GM23338 (cell line): ENCODE measurements at regions not wholly inside any gene's neighbourhood (a gene's known extent, or its start where the extent isn't known, plus 50 kb on each side); places are given as distances from the start of the nearest gene placed in this dataset.

Experiments used
- ATAC-seq: fragments of 200-7000 bp; cut with Tn5 transposase; 3 replicates; pipeline ENCODE4 v1.9.1; 2020
- DNase-seq: peaks from one replicate; pipeline ENCODE4 v3.0.0-alpha.2; 2015; ENCODE audit warnings: low spot score
- H2AFZ ChIP-seq: fragments of 200-600 bp; sonication (generic); 2 replicates; pipeline ENCODE4 v1.8.0; 2016; ENCODE audit warnings: antibody characterized with exemption, mild to moderate bottlenecking, moderate library complexity
- H3F3A ChIP-seq: fragments of 200-600 bp; sonication (generic); replicated peaks from 2 replicates; pipeline ENCODE4 v1.8.0; 2017; ENCODE audit warnings: antibody characterized with exemption, mixed run types, low read depth
- H3K27ac ChIP-seq: fragments of 200-600 bp; sonication (generic); 2 replicates; pipeline ENCODE4 v1.6.1; 2016; ENCODE audit warnings: low read depth
- H3K27me3 ChIP-seq: fragments of 200-600 bp; sonication (generic); 2 replicates; pipeline ENCODE4 v1.8.0; 2016; ENCODE audit warnings: mild to moderate bottlenecking, mixed run types, moderate library complexity; ENCODE audit not compliant: insufficient read depth
- H3K36me3 ChIP-seq: fragments of 200-600 bp; sonication (generic); 2 replicates; pipeline ENCODE4 v1.8.0; 2016; ENCODE audit warnings: mild to moderate bottlenecking; ENCODE audit not compliant: insufficient read depth
- H3K4me1 ChIP-seq: fragments of 200-600 bp; sonication (generic); 2 replicates; pipeline ENCODE4 v1.8.0; 2016; ENCODE audit warnings: mild to moderate bottlenecking, moderate library complexity; ENCODE audit not compliant: insufficient read depth
- H3K4me2 ChIP-seq: fragments of 200-600 bp; sonication (generic); 2 replicates; pipeline ENCODE4 v1.7.1; 2017; ENCODE audit warnings: mixed run types
- H3K4me3 ChIP-seq: fragments of 200-600 bp; sonication (generic); 2 replicates; pipeline ENCODE4 v1.6.1; 2016; ENCODE audit warnings: mixed run types
- H3K79me2 ChIP-seq: fragments of 200-600 bp; sonication (generic); replicated peaks from 2 replicates; pipeline ENCODE4 v1.8.0; 2017; ENCODE audit warnings: mild to moderate bottlenecking; ENCODE audit not compliant: insufficient read depth
- H3K9me2 ChIP-seq: fragments of 200-600 bp; sonication (generic); 2 replicates; pipeline ENCODE4 v1.8.0; 2017; ENCODE audit not compliant: insufficient read depth
- H4K20me1 ChIP-seq: fragments of 200-600 bp; sonication (generic); replicated peaks from 2 replicates; pipeline ENCODE4 v1.8.0; 2017; ENCODE audit warnings: mild to moderate bottlenecking; ENCODE audit not compliant: insufficient read depth
- H3K27ac Mint-ChIP-seq: 2 replicates; pipeline ENCODE4 v1.8.0; 2020; ENCODE audit warnings: inconsistent platforms, mild to moderate bottlenecking, moderate library complexity, mixed read lengths
- H3K27me3 Mint-ChIP-seq: 3 replicates; pipeline ENCODE4 v1.8.0; 2022; ENCODE audit warnings: low read depth, mild to moderate bottlenecking, moderate library complexity, mixed read lengths, inconsistent platforms; ENCODE audit not compliant: insufficient read depth, poor library complexity
- H3K36me3 Mint-ChIP-seq: 3 replicates; pipeline ENCODE4 v1.8.0; 2021; ENCODE audit warnings: low read depth, mild to moderate bottlenecking, inconsistent platforms, moderate library complexity, mixed read lengths
- H3K4me1 Mint-ChIP-seq: 3 replicates; pipeline ENCODE4 v1.8.0; 2020; ENCODE audit warnings: mild to moderate bottlenecking, inconsistent platforms, mixed read lengths
- H3K4me3 Mint-ChIP-seq: 3 replicates; pipeline ENCODE4 v1.8.0; 2021; ENCODE audit warnings: moderate library complexity, mild to moderate bottlenecking, inconsistent platforms, mixed read lengths
- H3K9me3 Mint-ChIP-seq: 3 replicates; pipeline ENCODE4 v1.8.0; 2020; ENCODE audit warnings: moderate library complexity, mild to moderate bottlenecking, inconsistent platforms, mixed read lengths
- JUNB ChIP-seq: IDR thresholded peaks from one replicate; pipeline ENCODE4 v1.6.1; 2016; ENCODE audit warnings: antibody characterized with exemption; ENCODE audit not compliant: unreplicated experiment
- NANOG ChIP-seq: IDR thresholded peaks from 2 replicates; pipeline ENCODE4 v1.6.1; 2016; ENCODE audit warnings: antibody characterized with exemption, borderline replicate concordance
- STAT1 ChIP-seq: IDR thresholded peaks from one replicate; pipeline ENCODE4 v1.6.1; 2016; ENCODE audit warnings: antibody characterized with exemption; ENCODE audit not compliant: unreplicated experiment
- TF ChIP-seq, protein P1 (sequence below): fragments of 250-450 bp; sonication (Bioruptor Pico); IDR thresholded peaks from 2 replicates; pipeline ENCODE4 v1.5.0; 2020; ENCODE audit warnings: mild to moderate bottlenecking, moderate library complexity
- TF ChIP-seq, protein P2 (sequence below): IDR thresholded peaks from one replicate; pipeline ENCODE4 v1.6.1; 2018; ENCODE audit warnings: antibody characterized with exemption; ENCODE audit not compliant: unreplicated experiment

DNA sequence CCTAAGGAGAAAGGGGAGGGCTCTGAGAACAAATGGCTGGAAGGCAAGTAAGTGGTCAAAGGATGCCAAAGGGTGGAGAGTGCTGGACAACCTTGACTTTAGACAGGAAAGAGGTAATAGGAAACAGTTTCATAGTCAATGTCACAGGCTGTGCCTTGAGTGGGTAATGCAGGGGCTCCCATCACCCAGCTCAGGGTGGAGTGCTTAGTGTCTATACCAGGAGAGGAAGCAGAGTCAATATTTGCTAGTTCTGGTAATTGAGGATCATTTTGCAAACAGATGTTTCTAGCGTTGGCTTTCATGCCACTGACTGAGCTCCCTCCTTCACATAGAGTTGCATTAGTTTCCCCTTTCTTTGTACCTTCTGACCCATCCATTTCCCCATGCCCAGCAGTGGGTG is 64.6 kb upstream of the KL start (continued):
- TF ChIP-seq, protein P1, sequence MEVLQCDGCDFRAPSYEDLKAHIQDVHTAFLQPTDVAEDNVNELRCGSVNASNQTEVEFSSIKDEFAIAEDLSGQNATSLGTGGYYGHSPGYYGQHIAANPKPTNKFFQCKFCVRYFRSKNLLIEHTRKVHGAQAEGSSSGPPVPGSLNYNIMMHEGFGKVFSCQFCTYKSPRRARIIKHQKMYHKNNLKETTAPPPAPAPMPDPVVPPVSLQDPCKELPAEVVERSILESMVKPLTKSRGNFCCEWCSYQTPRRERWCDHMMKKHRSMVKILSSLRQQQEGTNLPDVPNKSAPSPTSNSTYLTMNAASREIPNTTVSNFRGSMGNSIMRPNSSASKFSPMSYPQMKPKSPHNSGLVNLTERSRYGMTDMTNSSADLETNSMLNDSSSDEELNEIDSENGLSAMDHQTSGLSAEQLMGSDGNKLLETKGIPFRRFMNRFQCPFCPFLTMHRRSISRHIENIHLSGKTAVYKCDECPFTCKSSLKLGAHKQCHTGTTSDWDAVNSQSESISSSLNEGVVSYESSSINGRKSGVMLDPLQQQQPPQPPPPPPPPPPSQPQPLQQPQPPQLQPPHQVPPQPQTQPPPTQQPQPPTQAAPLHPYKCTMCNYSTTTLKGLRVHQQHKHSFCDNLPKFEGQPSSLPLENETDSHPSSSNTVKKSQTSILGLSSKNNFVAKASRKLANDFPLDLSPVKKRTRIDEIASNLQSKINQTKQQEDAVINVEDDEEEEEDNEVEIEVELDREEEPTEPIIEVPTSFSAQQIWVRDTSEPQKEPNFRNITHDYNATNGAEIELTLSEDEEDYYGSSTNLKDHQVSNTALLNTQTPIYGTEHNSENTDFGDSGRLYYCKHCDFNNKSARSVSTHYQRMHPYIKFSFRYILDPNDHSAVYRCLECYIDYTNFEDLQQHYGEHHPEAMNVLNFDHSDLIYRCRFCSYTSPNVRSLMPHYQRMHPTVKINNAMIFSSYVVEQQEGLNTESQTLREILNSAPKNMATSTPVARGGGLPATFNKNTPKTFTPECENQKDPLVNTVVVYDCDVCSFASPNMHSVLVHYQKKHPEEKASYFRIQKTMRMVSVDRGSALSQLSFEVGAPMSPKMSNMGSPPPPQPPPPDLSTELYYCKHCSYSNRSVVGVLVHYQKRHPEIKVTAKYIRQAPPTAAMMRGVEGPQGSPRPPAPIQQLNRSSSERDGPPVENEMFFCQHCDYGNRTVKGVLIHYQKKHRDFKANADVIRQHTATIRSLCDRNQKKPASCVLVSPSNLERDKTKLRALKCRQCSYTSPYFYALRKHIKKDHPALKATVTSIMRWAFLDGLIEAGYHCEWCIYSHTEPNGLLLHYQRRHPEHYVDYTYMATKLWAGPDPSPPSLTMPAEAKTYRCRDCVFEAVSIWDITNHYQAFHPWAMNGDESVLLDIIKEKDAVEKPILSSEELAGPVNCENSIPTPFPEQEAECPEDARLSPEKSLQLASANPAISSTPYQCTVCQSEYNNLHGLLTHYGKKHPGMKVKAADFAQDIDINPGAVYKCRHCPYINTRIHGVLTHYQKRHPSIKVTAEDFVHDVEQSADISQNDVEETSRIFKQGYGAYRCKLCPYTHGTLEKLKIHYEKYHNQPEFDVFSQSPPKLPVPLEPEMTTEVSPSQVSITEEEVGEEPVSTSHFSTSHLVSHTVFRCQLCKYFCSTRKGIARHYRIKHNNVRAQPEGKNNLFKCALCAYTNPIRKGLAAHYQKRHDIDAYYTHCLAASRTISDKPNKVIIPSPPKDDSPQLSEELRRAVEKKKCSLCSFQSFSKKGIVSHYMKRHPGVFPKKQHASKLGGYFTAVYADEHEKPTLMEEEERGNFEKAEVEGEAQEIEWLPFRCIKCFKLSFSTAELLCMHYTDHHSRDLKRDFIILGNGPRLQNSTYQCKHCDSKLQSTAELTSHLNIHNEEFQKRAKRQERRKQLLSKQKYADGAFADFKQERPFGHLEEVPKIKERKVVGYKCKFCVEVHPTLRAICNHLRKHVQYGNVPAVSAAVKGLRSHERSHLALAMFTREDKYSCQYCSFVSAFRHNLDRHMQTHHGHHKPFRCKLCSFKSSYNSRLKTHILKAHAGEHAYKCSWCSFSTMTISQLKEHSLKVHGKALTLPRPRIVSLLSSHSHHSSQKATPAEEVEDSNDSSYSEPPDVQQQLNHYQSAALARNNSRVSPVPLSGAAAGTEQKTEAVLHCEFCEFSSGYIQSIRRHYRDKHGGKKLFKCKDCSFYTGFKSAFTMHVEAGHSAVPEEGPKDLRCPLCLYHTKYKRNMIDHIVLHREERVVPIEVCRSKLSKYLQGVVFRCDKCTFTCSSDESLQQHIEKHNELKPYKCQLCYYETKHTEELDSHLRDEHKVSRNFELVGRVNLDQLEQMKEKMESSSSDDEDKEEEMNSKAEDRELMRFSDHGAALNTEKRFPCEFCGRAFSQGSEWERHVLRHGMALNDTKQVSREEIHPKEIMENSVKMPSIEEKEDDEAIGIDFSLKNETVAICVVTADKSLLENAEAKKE, result no peak
- TF ChIP-seq STAT1 (no peak), NANOG (no peak), JUNB (no peak)
- TF ChIP-seq, protein P2, sequence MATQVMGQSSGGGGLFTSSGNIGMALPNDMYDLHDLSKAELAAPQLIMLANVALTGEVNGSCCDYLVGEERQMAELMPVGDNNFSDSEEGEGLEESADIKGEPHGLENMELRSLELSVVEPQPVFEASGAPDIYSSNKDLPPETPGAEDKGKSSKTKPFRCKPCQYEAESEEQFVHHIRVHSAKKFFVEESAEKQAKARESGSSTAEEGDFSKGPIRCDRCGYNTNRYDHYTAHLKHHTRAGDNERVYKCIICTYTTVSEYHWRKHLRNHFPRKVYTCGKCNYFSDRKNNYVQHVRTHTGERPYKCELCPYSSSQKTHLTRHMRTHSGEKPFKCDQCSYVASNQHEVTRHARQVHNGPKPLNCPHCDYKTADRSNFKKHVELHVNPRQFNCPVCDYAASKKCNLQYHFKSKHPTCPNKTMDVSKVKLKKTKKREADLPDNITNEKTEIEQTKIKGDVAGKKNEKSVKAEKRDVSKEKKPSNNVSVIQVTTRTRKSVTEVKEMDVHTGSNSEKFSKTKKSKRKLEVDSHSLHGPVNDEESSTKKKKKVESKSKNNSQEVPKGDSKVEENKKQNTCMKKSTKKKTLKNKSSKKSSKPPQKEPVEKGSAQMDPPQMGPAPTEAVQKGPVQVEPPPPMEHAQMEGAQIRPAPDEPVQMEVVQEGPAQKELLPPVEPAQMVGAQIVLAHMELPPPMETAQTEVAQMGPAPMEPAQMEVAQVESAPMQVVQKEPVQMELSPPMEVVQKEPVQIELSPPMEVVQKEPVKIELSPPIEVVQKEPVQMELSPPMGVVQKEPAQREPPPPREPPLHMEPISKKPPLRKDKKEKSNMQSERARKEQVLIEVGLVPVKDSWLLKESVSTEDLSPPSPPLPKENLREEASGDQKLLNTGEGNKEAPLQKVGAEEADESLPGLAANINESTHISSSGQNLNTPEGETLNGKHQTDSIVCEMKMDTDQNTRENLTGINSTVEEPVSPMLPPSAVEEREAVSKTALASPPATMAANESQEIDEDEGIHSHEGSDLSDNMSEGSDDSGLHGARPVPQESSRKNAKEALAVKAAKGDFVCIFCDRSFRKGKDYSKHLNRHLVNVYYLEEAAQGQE, result no peak

DNA sequence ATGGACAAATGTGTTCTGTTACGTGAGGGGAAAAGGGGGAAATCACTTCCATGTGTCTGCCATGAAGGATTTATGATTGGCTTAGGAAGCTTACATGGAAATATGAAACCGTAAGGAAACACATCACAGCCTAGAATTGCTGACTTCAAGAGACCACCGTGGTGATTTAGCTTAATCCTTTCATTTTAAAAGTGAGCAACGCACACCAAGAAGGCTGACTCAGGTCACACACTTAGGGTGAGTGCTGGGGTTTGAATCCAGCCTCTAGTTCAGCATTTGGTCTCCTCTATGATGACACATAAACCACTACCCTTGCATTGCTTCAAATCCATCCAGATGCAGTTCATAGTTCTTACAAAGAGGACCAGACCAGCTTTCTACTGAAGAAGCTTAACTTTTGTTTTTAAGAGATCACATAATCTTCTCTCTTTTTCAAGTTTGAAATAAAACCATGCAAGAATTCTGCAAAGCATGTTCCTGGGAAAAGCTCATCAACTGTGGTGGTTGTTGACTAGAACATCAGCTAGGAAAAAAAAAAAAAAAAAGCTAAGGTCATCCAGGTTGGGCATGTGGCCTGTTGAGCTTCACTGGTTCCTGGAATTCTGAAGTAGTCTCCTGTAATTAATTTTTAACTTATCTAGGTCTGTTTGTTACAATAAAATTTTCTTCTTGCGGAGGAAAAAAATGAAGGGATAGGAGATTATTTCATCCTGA is 60.2 kb upstream of the KL start:
- no peak for DNase-seq
- no peaks in the 10 kb centered on the region for H3K4me1 Mint-ChIP-seq
- Histone ChIP-seq H2AFZ (no peak overlapping the region), H3K9me2 (no peaks in the 10 kb centered on the region; the same call in 1 of the 2 replicates), H3K4me2 (no peak overlapping the region), H3K27me3 (no peaks in the 10 kb centered on the region), H3K36me3 (no peaks in the 10 kb centered on the region), H4K20me1 (no peaks in the 10 kb centered on the region), H3K4me3 (no peak overlapping the region), H3K4me1 (no peaks in the 10 kb centered on the region), H3F3A (no peaks in the 10 kb centered on the region), H3K27ac (no peak overlapping the region), H3K79me2 (no peaks in the 10 kb centered on the region)
- H3K4me3 Mint-ChIP-seq, result no peak overlapping the region
- H3K27me3 Mint-ChIP-seq, result peaks cover 4% of the 10 kb centered on the region
- H3K9me3 Mint-ChIP-seq, result no peaks in the 10 kb centered on the region
- H3K27ac Mint-ChIP-seq, result no peak overlapping the region
- TF ChIP-seq JUNB, result no peak
- ATAC-seq, result no peak
- no peaks in the 10 kb centered on the region for H3K36me3 Mint-ChIP-seq
